C4-2B (cell line): ENCODE measurements at regions not wholly inside any gene's neighbourhood (a gene's known extent, or its start where the extent isn't known, plus 50 kb on each side); places are given as distances from the start of the nearest gene placed in this dataset.

Source experiments
- CTCF ChIP-seq: fragments of 450-650 bp; conservative IDR thresholded peaks from 2 replicates; pipeline ENCODE4 v1.5.1; 2017; ENCODE audit warnings: mild to moderate bottlenecking
- ZFX ChIP-seq: fragments of 450-650 bp; IDR thresholded peaks from 2 replicates; pipeline ENCODE4 v1.6.1; 2017

GRCh38 chr6:86487660-86488221, 449.6 kb upstream of the HTR1E start:
- no peak for TF ChIP-seq CTCF
- TF ChIP-seq ZFX: no peak
